Heart right ventricle (tissue), 16 donors: ENCODE measurements at regions not wholly inside any gene's neighbourhood (a gene's known extent, or its start where the extent isn't known, plus 50 kb on each side); places are given as distances from the start of the nearest gene placed in this dataset.
"Not testable (repeated sequence)": the region's sequence is repeated elsewhere in the genome, so short reads cannot be mapped to it uniquely, and the experiment has no call there.

Experiments used
- ATAC-seq, 8 donors: fragments of 200-7000 bp; cut with Tn5 transposase; one replicate each; pipeline ENCODE4 v1.9.1; 2020; ENCODE audit warnings: mild to moderate bottlenecking in 8 of 8, moderate library complexity in 8 of 8, moderate number of reproducible peaks in 1 of 8
- DNase-seq, 2 donors: peaks; one replicate each; pipeline ENCODE4 v3.0.0-alpha.2; 2020
- H3K27ac ChIP-seq, 10 donors: fragments of 200-600 bp; sonication (generic) in 2 of 10; one replicate each; pipeline versions ENCODE4 v1.5.0 to v1.8.0; 2020 to 2022; ENCODE audit warnings: mild to moderate bottlenecking in 3 of 10
- H3K27me3 ChIP-seq, 7 donors: fragments of 200-600 bp; one replicate each; pipeline ENCODE4 v1.8.0; 2021 to 2022; ENCODE audit warnings: mild to moderate bottlenecking in 2 of 7
- H3K36me3 ChIP-seq, 9 donors: fragments of 200-600 bp; sonication (generic) in 1 of 9; one replicate each; pipeline versions ENCODE4 v1.5.0 to v1.8.0; 2020 to 2022; ENCODE audit warnings: mild to moderate bottlenecking in 2 of 9
- H3K4me1 ChIP-seq, 9 donors: fragments of 200-600 bp; sonication (generic) in 1 of 9; one replicate each; pipeline versions ENCODE4 v1.5.0 to v1.8.0; 2020 to 2022; ENCODE audit warnings: mild to moderate bottlenecking in 4 of 9
- H3K4me3 ChIP-seq, 10 donors: fragments of 200-600 bp; sonication (generic) in 2 of 10; one replicate each; pipeline versions ENCODE4 v1.5.0 to v1.8.0; 2020 to 2022; ENCODE audit warnings: mild to moderate bottlenecking in 7 of 10, moderate library complexity in 2 of 10
- H3K9me3 ChIP-seq, 11 donors: fragments of 200-600 bp in 10 of 11; sonication (generic) in 2 of 11; one replicate each; pipeline versions ENCODE4 v1.5.0 to v1.8.0; 2013 to 2022; ENCODE audit warnings: mild to moderate bottlenecking in 2 of 11, control low read depth in 1 of 11, moderate library complexity in 1 of 11
- WGBS, 2 donors: extraction: QIAGEN DNeasy Blood & Tissue Kit; methylation state at CpG; one replicate each; pipeline ENCODE4 v1.1.7; 2013; ENCODE audit warnings: inconsistent platforms in 1 of 2; 5-methylcytosine and 5-hydroxymethylcytosine counted together
- intact Hi-C, 10 donors: fragments of 100-400 bp; cut with DNase I; formaldehyde crosslinking; loops; one replicate each; pipeline versions ENCODE4 v1.11.1 to v1.14.2; 2022
- TF ChIP-seq, protein P1 (sequence below), 9 donors: fragments of 200-600 bp; sonication (generic) in 2 of 9; IDR thresholded peaks; one replicate each; pipeline versions ENCODE4 v1.5.0 to v1.8.0; 2021 to 2022; ENCODE audit warnings: antibody characterized with exemption in 9 of 9, mild to moderate bottlenecking in 5 of 9, moderate library complexity in 1 of 9
- donor health status: Arrhythmogenic right ventricular cardiomyopathy.
- donor health status: ischemic (EF 13 %, LVEDD 7.1; RV severe dilation, severe dysfunction).
- donor health status: healthy with polysubstance abuse.
- donor health status: DM: no; HTN: yes; CAD: no.
- donor health status: DM: no; HTN: no; CAD: no.
- donor health status: ischemic (EF 25% LVEDD 6.9; RV normal size, moderate dysfunction).
- donor health status: ischemic (EF 25% LVEDD 5.7; RV mildly dilated, moderate dysfunction).
- donor health status: healthy.
- donor health status: DM: yes; HTN: yes; CAD: no.
- donor health status: Ischemic cardiomyopathy.
- donor health status: ischemic (EF 35%, LVEDD 5.7; RV mildly dilated, moderate dysfunction).
- donor health status: nonischemic (EF 11% LVEDD 7.7; RV severe dilation, severe dysfunction).
- donor health status: DM: yes; HTN: yes; CAD: no.
- donor health status: PGD.
- donor health status: ischemic (EF 29% LVEDD 5.4; RV normal size, mild dysfunction).
- donor health status: nonischemic (EF 23%, LVEDD 6.1; RV moderate dilation, normal function).

DNA sequence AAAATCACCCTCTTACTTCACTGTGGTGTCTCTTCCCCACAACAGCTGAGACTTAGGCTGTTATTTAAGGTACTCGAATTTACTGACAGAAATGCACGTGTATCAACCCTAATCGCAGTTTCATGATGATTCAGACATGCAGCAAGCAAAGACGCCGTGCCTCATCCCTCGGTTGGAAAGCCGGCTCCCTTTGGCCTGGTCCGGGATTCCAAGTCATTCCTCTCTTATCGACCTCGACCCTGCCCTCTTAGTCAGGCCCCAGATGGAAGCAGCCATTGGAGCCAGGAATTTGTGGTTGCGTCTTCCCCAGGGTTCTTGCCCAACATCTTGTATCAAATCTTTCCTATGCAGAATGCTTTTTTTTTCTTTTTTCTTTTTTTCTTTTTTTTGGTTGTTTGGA lies 229.5 kb downstream of the GATA3 start:
- H3K9me3 ChIP-seq = no peaks in the 10 kb centered on the region
- ATAC-seq (peak in 1 of 8 donors; percentile 90), DNase-seq (no peak)
- peaks cover 0 to 7% (median 0%) of the 10 kb centered on the region in 7 donors for H3K27me3 ChIP-seq
- no peak overlapping the region for H3K27ac ChIP-seq
- H3K4me3 ChIP-seq = no peak overlapping the region
- peaks cover 0 to 6% (median 0%) of the 10 kb centered on the region in 9 donors for H3K4me1 ChIP-seq
- intact Hi-C loops = no loop called here
- 70 to 82% methylated on average over 11 of the region's 11 CpGs for WGBS, 2 donors
- no peaks in the 10 kb centered on the region for H3K36me3 ChIP-seq
- TF ChIP-seq, protein P1, sequence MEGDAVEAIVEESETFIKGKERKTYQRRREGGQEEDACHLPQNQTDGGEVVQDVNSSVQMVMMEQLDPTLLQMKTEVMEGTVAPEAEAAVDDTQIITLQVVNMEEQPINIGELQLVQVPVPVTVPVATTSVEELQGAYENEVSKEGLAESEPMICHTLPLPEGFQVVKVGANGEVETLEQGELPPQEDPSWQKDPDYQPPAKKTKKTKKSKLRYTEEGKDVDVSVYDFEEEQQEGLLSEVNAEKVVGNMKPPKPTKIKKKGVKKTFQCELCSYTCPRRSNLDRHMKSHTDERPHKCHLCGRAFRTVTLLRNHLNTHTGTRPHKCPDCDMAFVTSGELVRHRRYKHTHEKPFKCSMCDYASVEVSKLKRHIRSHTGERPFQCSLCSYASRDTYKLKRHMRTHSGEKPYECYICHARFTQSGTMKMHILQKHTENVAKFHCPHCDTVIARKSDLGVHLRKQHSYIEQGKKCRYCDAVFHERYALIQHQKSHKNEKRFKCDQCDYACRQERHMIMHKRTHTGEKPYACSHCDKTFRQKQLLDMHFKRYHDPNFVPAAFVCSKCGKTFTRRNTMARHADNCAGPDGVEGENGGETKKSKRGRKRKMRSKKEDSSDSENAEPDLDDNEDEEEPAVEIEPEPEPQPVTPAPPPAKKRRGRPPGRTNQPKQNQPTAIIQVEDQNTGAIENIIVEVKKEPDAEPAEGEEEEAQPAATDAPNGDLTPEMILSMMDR (IDR thresholded peaks at IDR 0.05) = no peak

DNA sequence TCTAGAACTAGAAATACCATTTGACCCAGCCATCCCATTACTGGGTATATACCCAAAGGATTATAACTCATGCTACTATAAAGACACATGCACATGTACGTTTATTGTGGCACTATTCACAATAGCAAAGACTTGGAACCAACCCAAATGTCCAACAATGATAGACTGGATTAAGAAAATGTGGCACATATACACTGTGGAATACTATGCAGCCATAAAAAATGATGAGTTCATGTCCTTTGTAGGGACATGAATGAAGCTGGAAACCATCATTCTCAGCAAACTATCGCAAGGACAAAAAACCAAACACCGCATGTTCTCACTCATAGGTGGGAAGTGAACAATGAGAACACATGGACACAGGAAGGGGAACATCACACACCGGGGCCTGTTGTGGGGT lies 231.5 kb downstream of the GATA3 start:
- ATAC-seq = not testable (repeated sequence)

DNA sequence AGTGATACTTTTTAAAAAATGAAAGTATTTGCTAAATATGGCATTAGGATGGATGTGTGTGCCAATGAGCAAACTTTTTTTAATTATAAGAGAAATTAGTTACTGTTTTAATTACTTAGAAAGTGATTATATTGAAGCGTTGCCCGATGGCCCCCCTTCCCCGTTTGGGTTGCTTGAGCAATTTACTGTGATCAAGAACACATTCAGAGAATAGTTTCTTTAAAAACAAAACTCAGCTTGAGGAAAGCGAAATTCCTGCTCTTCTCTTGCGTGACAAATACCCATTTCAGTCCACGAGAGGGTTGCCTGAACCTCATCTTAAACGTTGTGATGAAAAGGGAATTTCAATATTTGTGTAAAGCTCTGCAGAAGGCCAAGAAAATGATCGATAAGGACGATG lies 234.1 kb downstream of the GATA3 start:
- no peaks in the 10 kb centered on the region for H3K4me1 ChIP-seq
- H3K4me3 ChIP-seq = no peak overlapping the region
- DNase-seq (no peak), ATAC-seq (no peak)
- no peaks in the 10 kb centered on the region for H3K27me3 ChIP-seq
- intact Hi-C loops = no loop called here
- TF ChIP-seq, protein P1 (IDR thresholded peaks at IDR 0.05) = no peak
- no peaks in the 10 kb centered on the region for H3K9me3 ChIP-seq
- 84 to 86% methylated on average over 9 of the region's 9 CpGs for WGBS, 2 donors
- H3K36me3 ChIP-seq = no peaks in the 10 kb centered on the region
- H3K27ac ChIP-seq = no peak overlapping the region

More for the DNA sequence above, 231.5 kb downstream of the GATA3 start:
- H3K9me3 ChIP-seq, H3K4me1 ChIP-seq, H3K4me3 ChIP-seq, H3K36me3 ChIP-seq, H3K27ac ChIP-seq, H3K27me3 ChIP-seq, intact Hi-C loops, DNase-seq: not testable (repeated sequence)
- WGBS, 2 donors = 86 to 88% methylated on average over 3 to 4 of the region's 4 CpGs

DNA sequence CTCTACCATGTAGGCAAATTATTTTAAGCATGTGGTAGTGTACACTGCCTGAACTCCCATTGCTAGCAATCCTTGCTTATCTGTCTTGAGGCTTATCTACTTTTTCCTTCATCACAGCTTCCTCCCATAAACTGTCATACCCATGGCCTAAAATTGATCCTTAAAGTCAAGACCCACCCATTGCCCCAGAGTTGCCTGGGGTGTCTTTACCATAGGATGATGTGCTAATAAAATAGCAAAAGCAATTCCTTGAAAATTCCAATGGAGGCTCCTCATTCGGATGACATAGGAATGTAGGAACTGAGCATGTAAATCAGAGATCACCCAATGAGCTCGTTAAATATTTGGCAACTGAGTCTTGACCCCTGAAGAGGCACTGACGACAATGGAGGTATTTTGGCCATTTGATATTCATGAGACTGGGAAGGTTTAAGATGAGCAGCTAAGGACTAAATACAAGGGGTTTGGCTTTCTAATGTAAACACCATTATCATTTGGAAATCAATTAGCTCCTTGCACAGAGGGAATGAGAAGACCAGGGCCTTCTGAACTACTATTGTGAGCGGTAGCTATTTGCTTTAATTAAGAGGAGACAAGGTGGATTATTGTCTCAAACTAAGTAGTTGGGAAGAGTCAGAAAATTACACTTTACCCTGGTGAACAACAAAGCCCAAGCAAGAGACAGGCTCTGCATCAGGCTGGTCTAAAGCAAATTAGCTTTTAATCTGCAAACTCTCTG lies 234.9 kb downstream of the GATA3 start:
- H3K27ac ChIP-seq = no peak overlapping the region
- H3K9me3 ChIP-seq = no peaks in the 10 kb centered on the region
- no peaks in the 10 kb centered on the region for H3K36me3 ChIP-seq
- intact Hi-C loops = no loop called here
- no peaks in the 10 kb centered on the region for H3K27me3 ChIP-seq
- DNase-seq = no peak
- H3K4me3 ChIP-seq = no peak overlapping the region
- TF ChIP-seq, protein P1 (IDR thresholded peaks at IDR 0.05) = no peak
- 52 to 65% methylated on average over 4 of the region's 4 CpGs for WGBS, 2 donors
- no peaks in the 10 kb centered on the region for H3K4me1 ChIP-seq
- ATAC-seq = no peak

DNA sequence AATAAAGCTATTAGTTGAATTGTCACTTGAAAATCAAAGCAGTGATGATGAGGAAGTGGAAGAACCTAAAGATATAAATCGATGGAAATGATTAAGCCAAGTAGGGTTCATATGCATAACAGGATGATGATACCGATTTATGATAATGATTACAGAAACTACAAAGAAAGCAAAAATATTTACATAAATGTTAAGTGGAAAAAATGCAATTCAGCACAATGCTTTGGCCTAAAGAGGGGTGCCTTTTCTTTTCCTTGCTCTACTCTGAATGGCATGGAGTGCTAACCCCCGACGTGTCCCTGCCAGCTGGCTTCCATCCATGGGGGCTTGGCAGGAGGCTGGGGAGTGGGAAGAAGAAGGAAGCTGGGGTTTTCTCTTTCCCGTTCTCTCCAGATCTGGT lies 240.3 kb downstream of the GATA3 start:
- TF ChIP-seq, protein P1 (IDR thresholded peaks at IDR 0.05) = no peak
- H3K9me3 ChIP-seq = no peaks in the 10 kb centered on the region
- no peaks in the 10 kb centered on the region for H3K4me1 ChIP-seq
- DNase-seq (no peak), ATAC-seq (no peak)
- no peaks in the 10 kb centered on the region for H3K36me3 ChIP-seq
- H3K27me3 ChIP-seq = peaks cover 0 to 28% (median 10%) of the 10 kb centered on the region in 7 donors
- intact Hi-C loops = no loop called here
- no peak overlapping the region for H3K27ac ChIP-seq
- H3K4me3 ChIP-seq = no peak overlapping the region
- 72 to 78% methylated on average over 5 of the region's 5 CpGs for WGBS, 2 donors
